HG02763 (cell line): ENCODE measurements at regions not wholly inside any gene's neighbourhood (a gene's known extent, or its start where the extent isn't known, plus 50 kb on each side); places are given as distances from the start of the nearest gene placed in this dataset.

Experiments
- ATAC-seq: cut with Tn5 transposase; IDR thresholded peaks from one replicate; pipeline ENCODE4 v1.9.1; 2021; ENCODE audit warnings: mild to moderate bottlenecking, moderate library complexity; ENCODE audit not compliant: unreplicated experiment

DNA sequence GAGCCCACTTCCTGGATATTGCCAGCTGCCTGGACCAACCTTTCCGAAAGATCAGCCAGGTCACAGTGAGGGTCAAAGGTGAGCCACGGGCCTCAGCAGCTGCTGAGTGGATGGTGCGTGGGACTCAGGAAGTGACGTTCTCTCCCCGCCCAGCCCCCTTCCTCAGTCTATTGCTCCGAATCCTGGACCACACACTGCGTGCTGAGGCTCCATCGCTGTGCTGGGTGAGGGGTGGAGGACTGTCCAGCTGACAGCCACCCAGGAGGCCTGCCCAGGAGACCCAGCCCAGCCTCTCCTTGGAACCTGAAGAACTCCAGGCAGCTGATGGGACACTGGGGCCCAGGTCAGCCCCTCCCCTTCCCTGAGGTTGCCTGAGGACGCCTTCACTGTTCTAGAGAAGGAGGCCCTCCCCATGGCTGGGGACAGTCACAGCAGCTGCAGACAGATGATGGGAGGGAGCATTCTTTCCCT is 94.4 kb upstream of the CD93 start:
- ATAC-seq = no peak

GRCh38 chr20:23179766-23180403 is 93.8 kb upstream of the CD93 start:
- ATAC-seq = no peak

- no peak for ATAC-seq
Measured at GRCh38 chr20:23178806-23179205, 92.7 kb upstream of the CD93 start.

DNA sequence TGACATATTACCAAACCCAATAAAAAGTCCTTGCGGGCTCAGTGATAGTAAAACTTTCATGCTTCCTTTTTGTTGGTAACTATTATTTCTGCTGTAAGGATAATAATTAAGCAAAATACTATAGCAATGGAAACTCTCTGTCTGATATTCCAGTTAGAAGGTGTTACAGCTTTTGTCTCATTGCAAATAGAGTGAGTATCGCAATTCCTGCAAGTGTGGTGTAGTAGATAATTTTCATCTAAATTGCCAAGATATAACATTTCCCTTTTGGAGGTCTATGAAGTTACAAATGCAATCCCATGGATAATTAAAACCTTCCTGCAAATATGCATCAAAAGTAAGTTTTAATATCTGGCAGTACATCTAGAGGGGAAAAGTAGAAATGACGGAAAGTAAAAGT is 88.7 kb upstream of the CD93 start:
- no peak for ATAC-seq

- ATAC-seq = no peak
Measured at GRCh38 chr20:23167431-23167830, 81.3 kb upstream of the CD93 start.

DNA sequence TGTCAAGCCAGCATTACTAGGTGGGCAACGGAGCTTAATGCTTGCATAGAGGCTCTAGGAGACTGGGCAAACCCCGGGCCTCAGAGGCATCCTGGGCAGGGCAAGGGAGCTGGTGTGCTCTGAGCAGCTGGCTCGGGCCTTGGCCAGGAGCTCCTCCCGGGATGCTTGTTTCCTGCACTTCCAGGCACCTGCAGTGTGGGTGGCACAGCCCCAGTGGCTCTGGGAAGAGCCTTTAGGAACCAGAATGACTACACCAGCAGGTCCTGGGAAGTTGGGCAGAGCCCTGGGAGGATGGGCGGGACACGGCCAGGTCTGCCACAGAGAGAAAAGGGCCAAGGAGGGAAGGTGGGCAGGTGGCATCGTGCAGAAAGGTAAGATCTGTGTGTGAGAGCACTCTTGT is 80.4 kb upstream of the CD93 start:
- no peak for ATAC-seq

DNA sequence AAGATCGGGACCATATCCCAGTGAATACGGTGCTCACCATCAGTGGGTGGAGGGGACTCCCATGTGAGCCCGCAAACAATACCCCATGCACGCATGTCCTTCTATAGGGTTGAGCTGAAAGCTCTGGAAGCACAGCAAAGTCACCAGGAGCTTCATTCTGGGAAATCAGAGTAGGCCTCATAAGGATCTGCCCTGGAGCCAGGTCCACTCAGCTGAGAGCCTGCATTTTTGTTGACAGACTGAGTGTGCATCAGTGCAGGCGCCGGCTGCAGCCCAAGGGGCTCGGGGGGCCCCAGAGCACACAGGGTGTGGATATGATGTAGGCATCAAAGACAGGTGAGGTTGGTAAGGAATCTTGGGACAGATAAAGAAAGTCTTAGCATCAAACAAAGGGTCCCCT is 79.8 kb upstream of the CD93 start:
- ATAC-seq = no peak

DNA sequence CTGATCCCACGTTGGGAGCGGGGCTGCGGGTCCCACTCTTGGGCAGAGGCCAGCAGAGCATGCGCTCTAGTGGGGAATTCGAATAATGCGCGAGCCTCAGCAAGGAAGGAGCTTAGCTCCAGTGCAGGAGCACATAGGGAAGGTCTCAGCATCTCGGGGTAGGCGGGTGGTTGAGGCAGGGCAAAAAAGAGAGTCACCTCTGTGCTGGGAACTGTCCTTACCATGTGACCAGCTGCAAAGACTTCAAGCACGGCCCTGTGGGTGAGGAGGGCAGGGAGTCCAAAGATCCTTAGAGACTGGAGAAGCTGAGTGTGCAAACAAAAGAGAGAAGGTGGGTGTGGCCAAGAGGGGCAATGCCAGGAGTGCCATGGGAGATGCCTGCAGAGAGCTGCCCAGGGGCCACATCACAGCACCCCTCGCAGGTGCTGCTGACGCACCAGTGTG is 79.2 kb upstream of the CD93 start:
- no peak for ATAC-seq

- no peak for ATAC-seq
Measured at GRCh38 chr20:23164176-23164601, 78.1 kb upstream of the CD93 start.

GRCh38 chr20:23163562-23163961 is 77.4 kb upstream of the CD93 start:
- no peak for ATAC-seq

GRCh38 chr20:23162887-23163286 is 76.8 kb upstream of the CD93 start:
- ATAC-seq = no peak

GRCh38 chr20:23161968-23162696 is 76.0 kb upstream of the CD93 start:
- no peak for ATAC-seq

DNA sequence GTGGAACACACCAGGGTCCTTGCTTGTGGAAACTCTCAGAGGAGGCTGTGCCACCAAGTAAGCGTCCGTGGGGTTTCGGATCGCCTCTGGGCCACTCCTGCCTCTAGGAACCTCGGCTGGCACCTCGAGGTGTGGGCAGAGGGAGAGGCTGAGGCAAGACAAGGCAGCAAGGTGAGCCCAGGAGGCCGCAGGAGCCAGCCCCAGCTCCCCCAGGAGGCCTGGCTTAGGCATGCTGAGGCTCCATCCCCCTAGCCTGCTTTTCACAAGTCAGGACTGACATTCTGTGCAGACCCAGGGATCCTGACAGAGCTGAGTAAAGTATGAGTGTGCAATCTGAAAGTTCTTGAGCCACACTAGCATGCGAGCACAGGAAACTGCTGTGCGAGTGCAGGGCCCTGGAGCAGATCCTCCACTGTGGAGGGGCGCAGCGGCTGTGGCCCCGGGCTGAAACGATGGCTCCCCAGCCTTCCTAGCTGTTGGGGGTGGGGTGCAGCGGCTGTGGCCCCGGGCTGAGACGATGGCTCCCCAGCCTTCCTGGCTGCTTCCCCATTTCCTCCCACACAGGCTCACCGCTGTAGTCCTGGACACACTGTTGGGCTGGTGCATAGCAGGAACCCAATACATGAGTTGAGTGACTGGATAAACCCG is 75.2 kb upstream of the CD93 start:
- ATAC-seq = no peak

DNA sequence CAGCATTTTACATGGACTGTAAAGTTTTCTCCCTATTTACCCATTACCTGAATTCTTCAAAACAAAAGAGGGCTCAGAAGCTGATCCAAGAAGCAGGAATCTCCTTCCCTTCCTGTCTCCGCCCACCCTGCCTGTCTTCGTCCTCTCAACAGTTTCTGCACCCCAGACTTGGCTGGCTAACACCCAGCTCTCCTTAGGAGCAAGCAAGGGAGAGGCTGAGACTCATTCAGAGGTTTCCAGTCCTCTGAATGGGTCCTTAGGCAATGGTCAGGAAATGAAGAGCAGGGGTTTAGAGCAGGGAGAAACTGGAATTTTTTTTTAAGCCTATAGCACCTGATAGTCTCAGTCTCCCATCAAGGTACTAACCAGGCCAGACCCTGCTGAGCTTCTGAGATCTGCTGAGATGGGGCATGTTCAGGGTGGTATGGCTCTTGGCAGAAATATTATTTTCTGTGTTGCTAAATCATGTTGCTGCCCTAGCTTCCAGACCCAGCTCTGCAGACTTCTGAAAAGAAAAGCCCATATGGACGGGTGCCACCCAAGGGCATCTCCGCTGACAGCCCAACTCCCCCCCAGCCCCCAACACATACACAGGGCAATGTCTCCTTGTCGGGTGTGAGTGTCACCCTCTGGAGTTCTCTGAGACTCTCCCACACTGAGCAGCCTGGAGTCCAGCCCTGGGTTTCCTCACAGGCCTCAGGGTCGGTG is 74.6 kb upstream of the CD93 start:
- ATAC-seq = no peak

- ATAC-seq = no peak
Measured at GRCh38 chr20:23159947-23160318, 73.8 kb upstream of the CD93 start.

- no peak for ATAC-seq
Measured at GRCh38 chr20:23159256-23159946, 73.3 kb upstream of the CD93 start.

- no peak for ATAC-seq
Measured at GRCh38 chr20:23157734-23158133, 71.6 kb upstream of the CD93 start.

DNA sequence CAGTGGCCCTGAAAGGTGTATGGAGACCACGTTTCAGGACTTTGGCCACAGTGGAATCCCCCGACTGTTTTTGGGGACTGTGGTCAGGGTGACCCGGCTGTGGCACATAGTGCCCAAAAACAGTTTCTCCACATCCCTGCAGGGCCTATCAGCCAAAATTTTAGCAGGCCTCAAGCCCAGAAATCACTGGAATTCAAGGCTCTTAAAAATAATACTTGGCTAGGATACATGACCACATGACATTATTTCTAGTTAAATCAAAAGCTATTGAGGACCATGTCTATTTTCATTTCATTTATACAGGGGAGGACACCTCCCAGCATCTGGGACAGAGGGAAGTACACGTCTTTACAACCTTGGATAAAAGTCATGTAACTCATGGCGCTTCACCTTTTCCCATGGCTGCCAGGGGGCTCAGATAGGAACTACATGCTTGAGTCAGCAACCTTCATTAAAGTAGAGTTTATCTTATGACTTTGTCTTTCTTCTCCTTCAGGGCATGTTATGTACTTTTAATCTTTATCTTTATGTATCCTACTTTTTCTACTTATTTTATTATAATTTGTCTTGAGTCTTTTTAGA is 70.8 kb upstream of the CD93 start:
- no peak for ATAC-seq

- no peak for ATAC-seq
Measured at GRCh38 chr20:23156170-23156841, 70.2 kb upstream of the CD93 start.

DNA sequence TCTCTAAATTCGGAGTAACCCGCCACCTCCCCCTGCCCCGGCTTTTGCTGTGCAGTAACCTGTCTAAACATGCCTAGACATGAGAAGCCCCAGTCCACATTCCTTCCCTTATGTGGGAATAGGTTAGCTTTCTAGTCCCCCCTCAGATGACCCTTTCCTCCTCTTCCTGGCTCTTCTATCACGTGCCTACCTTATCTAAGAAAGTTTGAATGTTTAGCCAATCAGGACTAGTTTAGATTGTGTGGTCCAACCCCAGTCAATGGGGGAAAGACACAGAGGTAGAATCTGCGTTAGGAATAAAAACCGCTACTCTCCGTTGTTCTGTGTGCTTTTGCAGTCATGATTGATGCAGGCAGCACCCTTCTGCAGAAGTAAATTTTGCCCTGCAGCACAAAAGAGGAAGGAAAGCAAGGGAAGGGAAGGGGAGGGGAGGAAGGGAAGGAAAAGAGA is 69.0 kb upstream of the CD93 start:
- ATAC-seq = no peak
